GM18861 (cell line): ENCODE measurements at regions not wholly inside any gene's neighbourhood (a gene's known extent, or its start where the extent isn't known, plus 50 kb on each side); places are given as distances from the start of the nearest gene placed in this dataset.
"Not testable (repeated sequence)": the region's sequence is repeated elsewhere in the genome, so short reads cannot be mapped to it uniquely, and the experiment has no call there.

Source experiments
- ATAC-seq: cut with Tn5 transposase; IDR thresholded peaks from one replicate; pipeline ENCODE4 v1.9.1; 2021; ENCODE audit not compliant: unreplicated experiment

DNA sequence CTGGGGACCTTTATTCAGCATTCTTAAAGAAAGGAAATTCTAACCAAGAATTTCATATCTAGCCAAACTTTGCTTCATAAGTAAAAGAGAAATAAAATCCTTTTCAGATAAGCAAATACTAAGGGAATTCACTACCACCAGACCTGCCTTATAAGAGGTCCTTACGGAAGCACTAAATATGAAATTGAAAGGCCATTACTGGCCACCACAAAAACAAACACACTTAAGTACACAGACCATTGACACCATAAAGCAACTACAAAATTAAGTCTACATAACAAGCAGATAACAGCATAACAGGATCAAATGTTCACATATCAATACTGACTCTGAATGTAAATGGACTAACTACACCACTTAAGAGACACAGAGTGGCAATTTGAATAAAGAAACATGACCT, 361.4 kb upstream of the POU5F2 start:
- no peak for ATAC-seq

DNA sequence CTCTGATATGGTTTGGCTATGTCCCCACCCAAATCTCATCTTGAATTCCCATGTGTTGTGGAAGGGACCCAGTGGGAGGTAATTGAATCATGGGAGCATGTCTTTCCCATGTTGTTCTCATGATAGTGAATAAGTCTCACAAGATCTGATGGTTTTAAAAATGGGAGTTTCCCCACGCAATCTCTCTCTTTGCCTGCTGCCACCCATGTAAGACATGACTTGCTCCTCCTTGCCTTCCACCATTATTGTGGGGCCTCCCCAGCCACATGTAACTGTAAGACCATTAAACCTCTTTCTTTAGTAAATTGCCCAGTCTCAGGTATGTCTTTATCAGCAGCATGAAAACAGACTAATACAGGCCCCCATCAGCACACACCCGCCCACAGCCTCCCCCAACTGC, 356.0 kb upstream of the POU5F2 start:
- ATAC-seq, result not testable (repeated sequence)

DNA sequence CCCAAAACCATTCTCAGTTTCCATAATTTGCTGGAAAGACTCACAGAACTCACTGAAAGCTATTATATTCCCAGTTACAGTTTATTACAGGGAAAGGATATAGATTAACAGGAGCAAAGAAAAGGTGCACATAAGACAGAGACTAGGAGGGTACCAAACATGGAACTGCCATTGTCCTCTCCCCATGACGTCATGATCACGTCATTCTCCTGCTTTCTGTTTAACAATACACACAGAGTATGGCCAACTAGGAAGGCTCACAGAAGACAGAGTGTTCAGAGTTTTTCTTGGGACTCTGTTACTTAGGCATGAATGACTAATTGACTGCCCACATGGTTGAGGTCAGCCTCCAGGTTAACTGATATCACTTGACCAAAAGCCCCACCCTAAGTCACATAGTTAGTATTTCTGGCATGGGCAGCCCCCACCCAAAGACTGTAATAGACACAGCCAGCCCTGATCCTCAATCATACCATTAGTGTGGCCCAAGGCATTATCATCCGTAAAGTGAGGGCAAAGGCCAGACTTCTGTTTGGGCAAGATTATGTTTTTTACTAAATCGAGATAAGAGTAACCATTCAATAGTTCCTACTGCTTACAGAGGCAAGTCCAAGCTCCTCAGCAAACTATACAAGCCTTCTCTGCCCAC, 353.5 kb upstream of the POU5F2 start:
- ATAC-seq, result no peak

DNA sequence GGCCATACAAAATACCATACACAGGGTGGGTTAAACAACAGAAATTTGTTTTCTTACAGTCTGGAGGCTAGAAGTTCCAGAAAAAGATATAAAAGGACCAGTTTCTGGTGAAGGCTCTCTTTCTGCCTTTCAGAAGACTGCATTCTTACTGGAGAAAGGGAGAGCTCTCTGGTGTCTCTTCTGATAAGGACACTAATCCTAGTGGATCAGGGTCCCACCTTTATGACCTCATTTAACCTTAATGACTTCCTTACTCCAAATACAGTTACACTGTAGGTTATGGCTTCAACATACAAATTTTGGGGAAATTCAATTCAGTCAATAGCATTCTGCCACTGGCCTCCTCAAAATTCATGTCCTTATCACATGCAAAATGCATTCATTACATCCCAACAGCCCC, 351.9 kb upstream of the POU5F2 start:
- ATAC-seq, result no peak

DNA sequence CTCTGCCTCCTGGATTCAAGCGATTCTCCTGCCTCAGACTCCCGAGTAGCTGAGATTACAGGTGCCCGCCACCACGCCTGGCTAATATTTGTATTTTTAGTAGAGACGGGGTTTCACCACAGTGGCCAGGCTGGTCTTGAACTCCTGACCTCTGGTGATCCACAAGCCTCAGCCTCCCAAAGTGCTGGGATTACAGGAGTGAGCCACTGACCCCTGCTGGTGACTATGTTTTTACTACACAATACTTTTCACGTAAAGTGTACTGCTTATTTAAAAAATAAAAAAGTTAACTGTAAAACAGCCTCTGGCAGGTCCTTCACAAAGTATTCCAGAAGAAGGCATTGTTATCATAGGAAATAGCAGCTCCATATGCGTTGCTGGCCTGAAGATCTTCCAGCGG, 345.2 kb upstream of the POU5F2 start:
- ATAC-seq, result not testable (repeated sequence)

DNA sequence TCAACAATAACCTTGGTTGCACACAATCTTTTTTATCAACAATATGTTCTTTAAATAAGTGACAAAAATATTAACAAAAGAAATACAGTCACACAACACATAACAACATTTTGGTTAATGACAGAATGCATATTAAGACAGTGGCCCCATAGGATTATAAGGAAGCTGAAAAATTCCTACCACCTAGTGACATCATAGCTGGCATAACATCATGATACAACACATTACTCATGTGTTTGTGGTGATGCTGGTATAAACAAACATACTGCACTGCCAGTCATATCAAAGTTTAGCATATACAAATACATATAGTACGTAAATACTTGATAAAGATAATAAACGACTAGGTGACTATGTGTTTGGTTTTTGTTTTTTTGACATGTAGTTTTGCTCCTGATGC, 344.8 kb upstream of the POU5F2 start:
- no peak for ATAC-seq

DNA sequence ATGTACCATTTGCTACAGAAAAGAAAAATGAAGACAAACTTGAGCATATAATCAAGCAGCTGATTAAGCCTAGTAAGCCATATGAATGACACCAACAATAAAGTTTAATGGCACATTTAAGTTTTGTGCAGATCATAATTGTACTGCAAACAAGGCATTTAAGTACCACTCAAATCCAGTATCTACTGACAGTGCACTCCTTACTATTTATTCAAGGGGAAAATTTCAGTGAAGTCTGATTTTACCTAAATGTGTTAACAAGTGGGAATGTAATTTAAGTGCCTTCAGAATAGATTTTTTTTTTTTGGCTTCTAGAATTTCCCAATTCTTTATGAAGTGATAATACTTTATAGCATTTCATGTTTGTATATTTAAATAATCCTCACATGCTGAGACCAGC, 341.0 kb upstream of the POU5F2 start:
- no peak for ATAC-seq

DNA sequence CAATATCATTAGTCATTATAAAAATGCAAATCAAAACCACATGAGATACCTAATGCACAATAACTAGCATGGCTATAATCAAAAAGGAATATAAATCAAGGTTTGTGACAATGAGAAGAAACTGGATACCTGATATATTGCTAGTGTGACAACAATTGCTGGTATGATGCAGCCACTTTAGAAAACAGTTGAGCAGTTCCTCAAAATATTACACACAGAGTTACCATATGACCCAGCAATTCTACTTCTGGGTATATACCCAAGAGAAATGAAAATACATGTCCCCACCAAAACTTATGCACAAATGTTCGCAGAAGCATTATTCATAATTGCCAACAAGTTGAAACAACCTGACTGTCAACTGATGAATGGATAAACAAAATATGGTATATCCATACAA, 339.7 kb upstream of the POU5F2 start:
- no peak for ATAC-seq

DNA sequence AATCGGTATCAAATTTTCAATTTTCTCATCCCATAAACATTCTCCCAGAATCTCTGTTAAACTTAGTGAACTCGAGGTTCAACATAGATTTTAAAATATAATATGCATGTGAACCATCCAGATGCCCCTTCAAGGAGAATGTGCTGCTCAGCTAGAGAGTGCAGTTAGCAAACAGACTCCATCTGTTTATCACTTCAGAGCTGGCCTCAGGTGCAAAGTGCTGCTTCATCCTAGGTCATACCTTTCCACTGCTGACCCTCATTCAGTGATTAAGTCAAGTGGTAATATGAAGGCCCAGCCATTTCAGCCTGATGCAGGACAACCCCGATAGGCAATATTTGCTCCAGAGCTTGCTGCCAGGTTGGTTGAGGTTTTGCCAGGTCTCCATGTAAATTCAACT, 339.0 kb upstream of the POU5F2 start:
- no peak for ATAC-seq

DNA sequence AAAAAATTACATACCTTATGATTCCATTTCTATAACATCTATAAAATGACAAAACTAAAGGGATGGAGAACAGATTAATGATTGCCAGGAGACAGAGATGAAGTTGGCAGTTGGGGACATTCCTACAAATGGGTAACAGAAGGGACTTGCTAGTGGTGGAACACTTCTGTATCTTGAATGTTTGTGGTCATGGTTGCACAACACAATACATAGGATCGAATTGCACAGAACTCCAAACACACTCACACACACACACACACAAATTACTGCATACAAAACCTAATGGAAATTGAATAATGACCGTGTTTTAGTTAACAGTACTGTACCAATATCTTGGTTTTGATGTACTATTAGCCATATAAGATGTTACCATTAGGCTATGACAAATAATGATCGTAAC, 330.7 kb upstream of the POU5F2 start:
- no peak for ATAC-seq

DNA sequence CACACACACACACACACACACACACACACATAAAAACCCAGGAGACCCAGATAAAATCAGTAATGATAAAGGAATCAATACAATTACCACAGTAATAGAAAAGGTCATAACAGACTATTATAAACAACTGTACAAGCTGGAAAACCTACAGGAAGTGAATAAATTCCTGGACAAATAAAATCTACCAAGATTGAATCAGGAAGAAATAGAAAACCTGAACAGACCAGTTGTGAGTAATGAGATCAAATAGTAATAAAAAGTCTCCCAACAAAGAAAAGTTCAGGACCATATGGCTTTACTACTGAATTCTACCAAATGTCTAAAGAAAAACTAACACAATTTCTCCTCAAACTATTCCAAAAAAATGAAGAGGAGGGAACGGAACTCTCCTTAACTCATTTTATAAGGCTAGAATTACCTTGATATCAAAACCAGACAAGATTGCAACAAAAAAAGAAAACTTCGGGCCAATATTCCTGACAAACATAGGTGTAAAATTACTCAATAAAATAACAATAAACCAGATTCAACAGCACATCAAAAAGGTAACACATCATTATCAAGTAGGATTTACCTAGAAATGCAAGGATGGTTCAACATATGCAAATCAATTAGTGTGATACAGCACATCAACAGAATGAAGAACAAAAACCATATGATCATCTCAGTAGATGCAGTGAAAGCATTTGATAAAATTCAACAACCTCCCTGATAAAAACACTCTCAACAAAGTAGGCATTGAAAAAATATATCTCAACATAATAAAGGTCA, 325.2 kb upstream of the POU5F2 start:
- no peak for ATAC-seq

DNA sequence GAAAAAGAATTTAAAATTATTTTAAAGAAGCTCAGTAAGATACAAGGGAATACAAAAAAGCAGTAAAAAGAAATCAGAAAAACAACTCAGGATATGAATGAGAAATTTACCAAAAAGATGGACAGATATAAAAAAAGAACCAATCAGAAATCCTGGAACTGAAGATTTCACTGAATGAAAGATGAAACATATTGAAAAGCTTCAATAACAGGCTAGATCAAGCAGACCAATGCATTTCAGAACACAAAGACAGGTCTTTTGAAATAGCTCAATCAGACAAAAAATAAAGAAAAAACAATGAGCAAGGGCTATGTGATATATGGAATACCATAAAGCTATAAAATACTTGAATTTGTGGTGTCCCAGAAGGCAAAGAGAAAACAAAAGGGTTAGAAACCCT, 322.6 kb upstream of the POU5F2 start:
- no peak for ATAC-seq

DNA sequence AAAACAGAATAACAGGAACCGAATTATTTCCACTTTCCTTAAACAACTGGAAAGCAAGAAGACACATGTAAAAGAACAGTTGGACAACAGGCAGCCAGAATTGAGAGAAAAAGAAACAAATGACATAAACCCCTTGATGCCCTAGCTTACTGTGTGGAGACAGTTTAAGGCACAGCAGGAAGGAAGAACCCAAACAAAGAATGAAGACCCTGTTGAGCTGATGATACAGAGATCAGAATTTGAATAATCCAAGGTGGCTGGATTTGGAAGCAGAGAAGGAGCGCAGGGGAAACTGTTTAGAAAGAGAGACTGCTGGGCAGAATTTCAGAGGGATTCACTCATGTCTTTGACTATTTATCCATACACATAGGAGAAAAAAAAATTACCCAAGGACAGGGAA, 316.3 kb upstream of the POU5F2 start:
- no peak for ATAC-seq

DNA sequence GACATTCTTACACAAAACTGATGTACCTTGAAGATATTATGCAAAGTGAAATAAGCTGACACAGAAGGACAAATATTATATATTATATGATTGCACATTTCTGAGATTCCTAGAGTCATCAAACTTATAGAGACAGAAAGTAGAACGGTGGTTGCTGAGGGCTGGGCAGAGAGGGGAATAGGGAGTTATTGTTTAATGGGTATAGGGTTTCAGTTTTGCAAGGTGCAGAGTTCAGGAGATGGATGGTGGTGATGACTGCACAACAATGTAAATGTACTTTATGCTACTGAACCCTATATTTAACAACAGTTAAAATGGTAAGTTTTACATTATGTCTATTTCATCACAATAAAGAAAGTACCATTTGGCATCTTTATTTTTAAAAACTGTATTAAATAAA, 315.8 kb upstream of the POU5F2 start:
- ATAC-seq, result no peak

DNA sequence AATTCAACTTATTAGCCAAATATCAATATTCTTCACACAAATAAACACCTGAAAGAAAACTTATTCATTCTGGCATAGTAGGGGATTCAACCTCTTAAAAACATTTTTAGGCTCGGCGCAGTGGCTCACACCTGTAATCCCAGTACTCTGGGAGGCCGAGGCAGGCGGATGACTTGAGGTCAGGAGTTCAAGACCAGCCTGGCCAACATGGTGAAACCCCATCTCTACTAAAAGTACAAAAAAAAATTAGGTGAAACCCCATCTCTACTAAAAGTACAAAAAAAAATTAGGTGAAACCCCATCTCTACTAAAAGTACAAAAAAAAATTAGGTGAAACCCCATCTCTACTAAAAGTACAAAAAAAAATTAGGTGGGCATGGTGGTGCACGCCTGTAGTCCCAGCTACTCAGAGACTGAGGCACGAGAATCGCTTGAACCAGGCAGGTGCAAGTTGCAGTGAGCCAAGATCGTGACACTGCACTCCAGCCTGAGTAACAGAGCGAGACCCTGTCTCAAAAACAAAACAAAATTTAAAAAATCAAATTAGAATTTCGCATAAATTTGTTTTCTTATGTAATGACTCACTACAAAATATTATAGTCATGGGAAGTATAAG, 308.0 kb upstream of the POU5F2 start:
- not testable (repeated sequence) for ATAC-seq

DNA sequence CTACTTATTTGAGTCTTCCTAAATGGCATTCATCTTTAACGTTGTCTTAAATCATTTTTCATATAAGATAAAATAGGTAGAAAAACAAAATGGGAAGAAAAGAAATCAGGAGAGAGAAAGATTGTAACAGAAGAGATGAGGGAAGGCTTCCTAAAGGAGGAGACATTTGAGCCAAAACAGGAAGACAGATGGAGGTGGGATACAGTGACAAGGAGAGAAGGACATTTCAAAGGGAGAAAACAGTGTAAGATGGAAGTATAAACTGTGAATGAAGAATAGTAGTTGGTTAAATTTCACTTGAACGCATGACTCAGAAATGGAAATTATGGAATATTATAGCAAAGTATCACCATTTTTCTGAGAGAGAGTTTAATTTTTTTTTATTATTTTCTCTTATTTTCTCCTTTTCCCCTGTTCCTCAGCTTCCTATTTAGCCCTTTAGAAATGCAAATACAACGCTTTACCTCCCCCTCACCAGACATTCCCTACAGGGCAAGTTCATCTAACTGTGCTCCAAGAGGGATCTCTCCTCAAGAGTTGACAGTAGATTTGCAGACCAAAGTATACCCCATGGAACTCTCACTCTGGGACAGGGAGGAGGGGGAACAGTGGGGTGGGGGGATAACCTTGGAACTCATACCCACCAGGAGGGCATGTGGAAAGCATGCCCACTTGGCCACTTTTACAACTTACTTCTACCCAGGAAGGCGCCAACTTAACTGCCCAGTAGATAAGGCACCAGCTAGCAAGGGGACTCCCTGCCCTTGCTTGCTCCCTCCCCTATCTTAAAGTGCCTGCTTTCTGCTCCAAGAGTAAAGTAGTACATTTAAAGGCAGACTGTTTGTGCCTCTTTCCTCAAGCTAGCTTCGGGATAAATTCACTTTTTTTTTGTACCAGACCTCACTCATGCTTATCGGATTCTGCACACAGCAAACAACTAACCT, 304.7 kb upstream of the POU5F2 start:
- ATAC-seq, result no peak

DNA sequence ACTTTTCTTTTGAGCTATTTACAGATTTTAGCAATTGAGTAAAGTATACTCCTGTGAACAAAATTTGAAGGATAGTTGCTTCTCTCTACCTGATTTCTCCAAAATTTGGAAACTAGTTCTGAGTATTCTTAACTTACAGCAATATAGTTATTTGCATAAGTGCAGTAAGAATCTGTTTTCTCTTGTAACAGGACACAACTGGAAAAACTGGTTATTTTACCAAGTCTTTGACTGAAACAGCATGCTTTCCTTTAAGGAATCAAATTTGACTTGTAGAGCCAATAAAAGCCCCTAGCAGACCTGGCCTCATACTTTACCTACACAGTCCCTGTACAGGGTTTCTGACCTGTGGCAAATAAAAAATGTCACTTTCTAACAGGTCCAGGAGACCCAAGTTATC, 301.9 kb upstream of the POU5F2 start:
- no peak for ATAC-seq

DNA sequence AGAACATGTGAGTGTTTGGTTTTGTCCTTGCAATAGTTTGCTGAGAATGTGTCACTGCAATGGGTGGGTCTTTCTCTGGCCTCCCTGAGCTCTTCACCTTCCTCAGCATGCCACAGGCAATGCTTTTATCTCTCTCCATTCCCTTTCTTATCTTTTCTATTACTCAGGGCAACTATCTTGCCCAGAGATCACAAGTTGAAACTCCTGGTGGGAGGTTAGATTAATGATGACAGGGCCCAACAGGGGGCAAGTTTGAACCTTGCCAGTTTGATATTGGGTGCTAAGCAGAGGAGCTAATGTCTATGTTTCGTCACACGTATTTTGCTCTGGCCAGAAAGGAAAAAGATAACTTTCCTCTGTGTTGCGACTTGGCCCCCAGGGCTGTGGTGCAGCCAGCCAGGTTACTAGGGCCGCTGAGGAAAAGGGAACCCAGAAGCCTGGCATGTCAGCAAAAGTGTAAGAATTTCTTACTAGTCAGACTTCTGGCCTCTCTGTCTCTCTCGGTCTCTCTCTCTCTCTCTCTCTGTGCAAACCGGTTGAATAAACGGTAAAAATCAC, 299.3 kb upstream of the POU5F2 start:
- no peak for ATAC-seq

DNA sequence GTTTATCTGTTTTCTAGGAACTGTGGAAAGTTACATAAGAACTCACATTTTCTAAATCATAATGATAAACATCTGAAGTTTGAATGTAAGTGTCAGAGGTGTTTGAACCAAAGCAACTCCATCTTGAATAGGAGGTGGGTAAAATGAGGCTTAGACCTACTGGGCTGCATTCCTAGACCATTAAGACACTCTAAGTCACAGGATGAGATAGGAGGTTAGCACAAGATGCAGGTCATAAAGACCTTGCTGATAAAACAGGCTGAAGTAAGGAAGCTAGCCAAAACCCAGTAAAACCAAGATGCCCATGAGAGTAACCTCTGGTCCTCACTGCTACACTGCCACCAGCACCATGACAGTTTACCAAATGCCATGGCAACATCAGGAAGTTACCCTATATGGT, 297.7 kb upstream of the POU5F2 start:
- no peak for ATAC-seq

DNA sequence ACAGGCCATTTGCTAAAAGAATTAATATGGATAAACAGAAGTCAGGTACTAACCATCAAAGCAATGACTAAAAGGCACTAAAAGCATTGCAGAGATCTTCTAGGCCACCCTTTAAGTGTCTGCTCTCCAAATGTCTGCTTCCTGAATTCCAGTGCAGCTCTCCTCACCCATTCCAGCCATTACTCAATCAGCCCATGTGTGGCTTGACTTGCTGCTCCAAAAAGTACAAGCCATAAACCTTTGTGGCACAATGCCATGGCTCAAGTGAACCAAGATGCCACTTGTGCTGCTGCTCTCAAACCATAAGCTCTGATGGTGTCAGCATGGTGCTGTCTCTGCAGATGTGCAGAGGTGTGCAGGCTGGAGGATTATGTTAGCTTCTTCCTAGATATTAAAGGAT, 290.2 kb upstream of the POU5F2 start:
- no peak for ATAC-seq

DNA sequence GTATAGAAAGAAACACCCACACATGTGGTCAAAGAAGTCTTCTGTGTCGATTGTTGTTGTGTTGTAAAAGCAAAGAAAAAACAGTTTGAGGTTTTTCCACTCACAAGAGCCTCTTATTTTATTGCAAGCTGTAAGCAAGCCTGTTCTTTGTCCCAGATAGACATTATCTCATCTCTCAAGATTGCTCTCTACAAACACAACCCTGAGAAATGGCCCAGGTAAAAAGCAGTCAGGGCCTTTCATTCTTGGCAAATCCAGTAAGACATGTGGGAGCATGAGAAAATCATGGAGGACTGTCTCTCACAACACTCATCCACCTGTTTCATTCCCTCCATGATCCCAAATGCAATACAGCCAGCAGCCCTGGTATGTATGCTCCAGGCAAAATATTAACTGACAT, 286.6 kb upstream of the POU5F2 start:
- ATAC-seq, result no peak
